H1 (cell line): ENCODE measurements at regions not wholly inside any gene's neighbourhood (a gene's known extent, or its start where the extent isn't known, plus 50 kb on each side); places are given as distances from the start of the nearest gene placed in this dataset.
"Not testable (repeated sequence)": the region's sequence is repeated elsewhere in the genome, so short reads cannot be mapped to it uniquely, and the experiment has no call there.

Source experiments
- CTCF ChIA-PET: fragments of 300-600 bp; sonication (Branson Sonifier 250); formaldehyde crosslinking; loops from one replicate; lab custom pipeline; 2021; ENCODE audit not compliant: partially characterized antibody; lab: Charles Lee
- POLR2A ChIA-PET: fragments of 300-600 bp; sonication (Branson Sonifier 250); formaldehyde crosslinking; loops from one replicate; lab custom pipeline; 2021; ENCODE audit warnings: inconsistent platforms; ENCODE audit not compliant: partially characterized antibody; lab: Charles Lee
- DNase-seq, 2 experiments: peaks; one replicate each; pipeline versions ENCODE4 v3.0.0 to v3.0.0-alpha.2; 2010 to 2022; ENCODE audit warnings: low spot score in 2 of 2, low read depth in 1 of 2, mixed read lengths in 1 of 2
- FAIRE-seq: peaks from 2 replicates; lab custom pipeline; 2011; peaks lifted over from hg19 to GRCh38; lab: Jason Lieb, UNC
- H2AFZ ChIP-seq: 2 replicates; pipeline ENCODE4 v1.8.1; 2012; ENCODE audit warnings: low read length, inconsistent platforms
- H2AK5ac ChIP-seq: 2 replicates; pipeline ENCODE4 v1.6.1; 2013; ENCODE audit warnings: low read depth, low read length
- H2BK120ac ChIP-seq: replicated peaks from 2 replicates; pipeline ENCODE3; 2013; ENCODE audit warnings: low read depth, low read length, inconsistent platforms
- H2BK12ac ChIP-seq: 2 replicates; pipeline ENCODE4 v1.6.1; 2013; ENCODE audit warnings: low read depth, low read length
- H2BK15ac ChIP-seq: 2 replicates; pipeline ENCODE4 v1.6.1; 2013; ENCODE audit warnings: low read length
- H2BK20ac ChIP-seq: 2 replicates; pipeline ENCODE4 v1.6.1; 2013; ENCODE audit warnings: low read length
- H2BK5ac ChIP-seq: 2 replicates; pipeline ENCODE4 v1.6.1; 2013; ENCODE audit warnings: low read depth, low read length
- H3K14ac ChIP-seq: 2 replicates; pipeline ENCODE4 v1.6.1; 2013; ENCODE audit warnings: inconsistent platforms; ENCODE audit not compliant: insufficient read length
- H3K18ac ChIP-seq: 2 replicates; pipeline ENCODE4 v1.6.1; 2013; ENCODE audit warnings: low read length; ENCODE audit errors: extremely low read depth
- H3K23ac ChIP-seq: 2 replicates; pipeline ENCODE4 v1.6.1; 2013; ENCODE audit warnings: inconsistent platforms; ENCODE audit not compliant: insufficient read length
- H3K23me2 ChIP-seq: 2 replicates; pipeline ENCODE4 v1.6.1; 2013; ENCODE audit warnings: low read depth, low read length
- H3K27ac ChIP-seq: 2 replicates; pipeline ENCODE4 v1.6.1; 2011; ENCODE audit warnings: low read depth, low read length, inconsistent platforms
- H3K27me3 ChIP-seq, 4 experiments: replicated peaks in 1 of 4; 1 replicate in 1 of 4; 2 replicates in 3 of 4; pipeline versions ENCODE4 v1.6.1 to v1.8.1; 2011 to 2013; ENCODE audit warnings: low read length in 3 of 4, mild to moderate bottlenecking in 3 of 4, inconsistent platforms in 2 of 4, mixed read lengths in 2 of 4, moderate library complexity in 1 of 4; ENCODE audit not compliant: control insufficient read depth in 3 of 4, insufficient read depth in 3 of 4; ENCODE audit errors: extremely low read depth in 1 of 4
- H3K36me3 ChIP-seq, 4 experiments: 2 replicates each; pipeline versions ENCODE4 v1.6.1 to v1.8.1; 2011 to 2013; ENCODE audit warnings: mild to moderate bottlenecking in 4 of 4, low read length in 3 of 4, moderate library complexity in 2 of 4, control low read depth in 1 of 4, inconsistent platforms in 1 of 4; ENCODE audit not compliant: insufficient read depth in 4 of 4, control insufficient read depth in 2 of 4
- H3K4ac ChIP-seq: replicated peaks from 2 replicates; pipeline ENCODE3; 2013; ENCODE audit warnings: low read length, low read depth, mixed read lengths, inconsistent platforms; ENCODE audit not compliant: insufficient read length
- H3K4me1 ChIP-seq, 4 experiments: replicated peaks in 1 of 4; 1 replicate in 1 of 4; 2 replicates in 3 of 4; pipeline versions ENCODE4 v1.6.1 to v1.8.1; 2011 to 2013; ENCODE audit warnings: low read length in 3 of 4, inconsistent platforms in 2 of 4, mixed read lengths in 1 of 4; ENCODE audit not compliant: insufficient read depth in 4 of 4, control insufficient read depth in 3 of 4
- H3K4me2 ChIP-seq, 2 experiments: 2 replicates each; pipeline versions ENCODE4 v1.6.1 to v1.8.1; 2011 to 2013; ENCODE audit warnings: low read depth in 2 of 2, low read length in 2 of 2, control low read depth in 1 of 2, inconsistent platforms in 1 of 2, mild to moderate bottlenecking in 1 of 2; ENCODE audit not compliant: insufficient read depth in 1 of 2
- H3K4me3 ChIP-seq, 4 experiments: fragments of 200-600, 300-600 bp in 1 of 4; sonication (generic), shearing (Covaris generic), sonication (Bioruptor Twin) in 1 of 4; 2 replicates each; pipeline versions ENCODE4 v1.5.1 to v1.8.1; 2011 to 2016; ENCODE audit warnings: low read length in 4 of 4, low read depth in 3 of 4, control low read depth in 2 of 4, inconsistent platforms in 2 of 4, mild to moderate bottlenecking in 2 of 4, mixed read lengths in 1 of 4, moderate library complexity in 1 of 4; ENCODE audit not compliant: insufficient read depth in 2 of 4; ENCODE audit errors: extremely low read depth in 1 of 4
- H3K56ac ChIP-seq: replicated peaks from 2 replicates; pipeline ENCODE3; 2013; ENCODE audit warnings: low read depth, mild to moderate bottlenecking, mixed read lengths, low read length, inconsistent platforms; ENCODE audit not compliant: insufficient read length
- H3K79me1 ChIP-seq: 2 replicates; pipeline ENCODE4 v1.6.1; 2013; ENCODE audit warnings: low read depth, low read length, control low read depth
- H3K79me2 ChIP-seq, 2 experiments: 2 replicates each; pipeline versions ENCODE4 v1.6.1 to v1.8.1; 2012 to 2013; ENCODE audit warnings: low read length in 2 of 2, mild to moderate bottlenecking in 2 of 2, inconsistent platforms in 1 of 2; ENCODE audit not compliant: insufficient read depth in 2 of 2, control insufficient read depth in 1 of 2
- H3K9ac ChIP-seq, 4 experiments: replicated peaks in 1 of 4; 1 replicate in 1 of 4; 2 replicates in 3 of 4; pipeline versions ENCODE4 v1.6.1 to v1.8.1; 2011 to 2013; ENCODE audit warnings: low read depth in 3 of 4, low read length in 3 of 4, control low read depth in 2 of 4, mild to moderate bottlenecking in 2 of 4, moderate library complexity in 2 of 4, inconsistent platforms in 1 of 4; ENCODE audit errors: extremely low read depth in 1 of 4
- H3K9me3 ChIP-seq, 2 experiments: 2 replicates each; pipeline versions ENCODE4 v1.6.1 to v1.8.1; 2012 to 2013; ENCODE audit warnings: mild to moderate bottlenecking in 2 of 2, moderate library complexity in 2 of 2, control low read depth in 1 of 2, inconsistent platforms in 1 of 2, low read depth in 1 of 2, low read length in 1 of 2, mixed read lengths in 1 of 2; ENCODE audit not compliant: insufficient read depth in 2 of 2
- H4K20me1 ChIP-seq, 2 experiments: replicated peaks in 1 of 2; 2 replicates each; pipeline versions ENCODE3 to v1.8.1; 2011 to 2013; ENCODE audit warnings: inconsistent platforms in 2 of 2, low read length in 2 of 2, mild to moderate bottlenecking in 1 of 2; ENCODE audit not compliant: insufficient read depth in 2 of 2, control insufficient read depth in 1 of 2
- H4K5ac ChIP-seq: 2 replicates; pipeline ENCODE4 v1.6.1; 2013; ENCODE audit warnings: low read length, low read depth, mixed read lengths, inconsistent platforms; ENCODE audit not compliant: insufficient read length
- H4K8ac ChIP-seq: 2 replicates; pipeline ENCODE4 v1.8.0; 2013; ENCODE audit warnings: mild to moderate bottlenecking, moderate library complexity, low read length, inconsistent platforms; ENCODE audit not compliant: insufficient read depth; ENCODE audit errors: extremely low read depth
- H4K91ac ChIP-seq: replicated peaks from 2 replicates; pipeline ENCODE3; 2013; ENCODE audit warnings: low read length, mixed read lengths, inconsistent platforms; ENCODE audit not compliant: insufficient read length
- WGBS, 2 experiments: shearing (Covaris generic) in 1 of 2; methylation state at CpG; one replicate each; pipeline versions ENCODE4 v1.1.6 to v1.1.7; 2013 to 2015; ENCODE audit warnings: low lambda C conversion rate in 2 of 2, mixed read lengths in 2 of 2, inconsistent platforms in 1 of 2, low coverage in 1 of 2, missing lambda C conversion rate in 1 of 2; ENCODE audit not compliant: insufficient replicate concordance in 2 of 2, insufficient coverage in 1 of 2, insufficient read length in 1 of 2; ENCODE audit errors: extremely low coverage in 1 of 2, missing lambda C conversion rate in 1 of 2; 5-methylcytosine and 5-hydroxymethylcytosine counted together

GRCh38 chr6:169084557-169084956 is 169.1 kb downstream of the THBS2 start:
- H4K91ac ChIP-seq, H2BK20ac ChIP-seq, POLR2A ChIA-PET, H3K9me3 ChIP-seq, H3K56ac ChIP-seq, H2BK5ac ChIP-seq, H3K4me2 ChIP-seq, H3K27me3 ChIP-seq, H2AK5ac ChIP-seq, H3K36me3 ChIP-seq, H3K27ac ChIP-seq, H3K79me2 ChIP-seq, H4K5ac ChIP-seq, H3K9ac ChIP-seq, H2BK15ac ChIP-seq, H2AFZ ChIP-seq, H3K4me1 ChIP-seq, H2BK12ac ChIP-seq, H3K23me2 ChIP-seq, H3K4ac ChIP-seq, H3K14ac ChIP-seq, H3K18ac ChIP-seq, H3K4me3 ChIP-seq, H4K8ac ChIP-seq, FAIRE-seq, H3K79me1 ChIP-seq, H2BK120ac ChIP-seq, DNase-seq, H4K20me1 ChIP-seq, H3K23ac ChIP-seq: not testable (repeated sequence)
- CTCF ChIA-PET = interaction anchor here (1.7 kb wide), 1 partner anchor 8 kb away, joined by 5 read pairs; no protein-coding TSS in a partner anchor
- 93% methylated on average over 13 of the region's 13 CpGs; no CpG with 5 or more reads in 1 of the 2 experiments for WGBS, 2 experiments
